HEK293T (cell line): ENCODE measurements at regions not wholly inside any gene's neighbourhood (a gene's known extent, or its start where the extent isn't known, plus 50 kb on each side); places are given as distances from the start of the nearest gene placed in this dataset.

Experiments
- FOXK2 ChIP-seq: fragments of 450-650 bp; IDR thresholded peaks from 2 replicates; pipeline ENCODE4 v1.6.1; 2016; ENCODE audit warnings: mild to moderate bottlenecking
- FOXM1 ChIP-seq: fragments of 450-650 bp; IDR thresholded peaks from 2 replicates; pipeline ENCODE4 v1.6.1; 2017; ENCODE audit warnings: mild to moderate bottlenecking, borderline replicate concordance

DNA sequence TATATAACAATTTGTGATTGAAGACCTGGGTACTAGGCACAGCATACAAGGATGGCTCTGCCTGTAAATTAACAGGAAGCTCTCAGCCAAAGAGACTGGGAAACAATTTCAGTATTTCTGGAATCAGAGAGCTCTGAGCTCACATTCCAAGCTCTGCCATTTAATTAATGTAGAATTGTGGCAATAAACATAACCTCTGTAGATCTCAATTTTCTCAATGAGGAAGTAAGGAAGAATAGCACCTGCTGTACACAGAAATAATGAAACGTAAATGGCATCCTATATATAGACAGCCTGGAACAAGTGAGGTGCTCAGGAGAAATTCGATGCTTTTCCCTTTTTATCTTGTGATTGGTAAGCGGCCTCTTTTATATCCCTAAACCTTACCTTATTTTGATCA, 538.5 kb upstream of the JAG1 start:
- TF ChIP-seq FOXK2 (no peak), FOXM1 (no peak)
